ENCODE measurements at regions not wholly inside any gene's neighbourhood (a gene's known extent, or its start where the extent isn't known, plus 50 kb on each side); places are given as distances from the start of the nearest gene placed in this dataset.
"Not testable (repeated sequence)": the region's sequence is repeated elsewhere in the genome, so short reads cannot be mapped to it uniquely, and the experiment has no call there.

GRCh38 chr10:44116474-44116873 lies 268.4 kb downstream of the CXCL12 start:
- Histone ChIP-seq H3K27ac (ENCODE audit: low read depth, low read length) (no peak overlapping the region), H3K9ac (ENCODE audit: low read length) (no peak overlapping the region), H3K27me3 (ENCODE audit: control insufficient read depth, insufficient read depth, low read length) (no peaks in the 10 kb centered on the region), H3K4me3 (ENCODE audit: low read length) (no peak overlapping the region), H3K36me3 (ENCODE audit: control insufficient read depth, insufficient read depth, low read length) (no peaks in the 10 kb centered on the region), H3K4me1 (ENCODE audit: control insufficient read depth, insufficient read depth, low read length) (no peaks in the 10 kb centered on the region)

GRCh38 chr10:44115516-44115915 lies 269.4 kb downstream of the CXCL12 start:
- no peaks in the 10 kb centered on the region for H3K4me1 ChIP-seq (ENCODE audit: control insufficient read depth, insufficient read depth, low read length)
- H3K36me3 ChIP-seq (ENCODE audit: control insufficient read depth, insufficient read depth, low read length), result no peaks in the 10 kb centered on the region
- no peaks in the 10 kb centered on the region for H3K27me3 ChIP-seq (ENCODE audit: control insufficient read depth, insufficient read depth, low read length)
- no peak overlapping the region for H3K4me3 ChIP-seq (ENCODE audit: low read length)
- no peak overlapping the region for H3K27ac ChIP-seq (ENCODE audit: low read depth, low read length)
- H3K9ac ChIP-seq (ENCODE audit: low read length), result no peak overlapping the region

- H3K27ac ChIP-seq (ENCODE audit: low read depth, low read length), result no peak overlapping the region
- no peaks in the 10 kb centered on the region for H3K4me1 ChIP-seq (ENCODE audit: control insufficient read depth, insufficient read depth, low read length)
- no peak overlapping the region for H3K9ac ChIP-seq (ENCODE audit: low read length)
- H3K27me3 ChIP-seq (ENCODE audit: control insufficient read depth, insufficient read depth, low read length), result no peaks in the 10 kb centered on the region
- H3K36me3 ChIP-seq (ENCODE audit: control insufficient read depth, insufficient read depth, low read length), result no peaks in the 10 kb centered on the region
- H3K4me3 ChIP-seq (ENCODE audit: low read length), result no peak overlapping the region
These were observed 270.5 kb downstream of the CXCL12 start for GRCh38 chr10:44114441-44114840.

- not testable (repeated sequence) for H3K4me1 ChIP-seq (ENCODE audit: control insufficient read depth, insufficient read depth, low read length); H3K27ac ChIP-seq (ENCODE audit: low read depth, low read length); H3K4me3 ChIP-seq (ENCODE audit: low read length); H3K27me3 ChIP-seq (ENCODE audit: control insufficient read depth, insufficient read depth, low read length); H3K9ac ChIP-seq (ENCODE audit: low read length); H3K36me3 ChIP-seq (ENCODE audit: control insufficient read depth, insufficient read depth, low read length)
These were observed 272.6 kb downstream of the CXCL12 start for GRCh38 chr10:44112280-44112679.

DNA sequence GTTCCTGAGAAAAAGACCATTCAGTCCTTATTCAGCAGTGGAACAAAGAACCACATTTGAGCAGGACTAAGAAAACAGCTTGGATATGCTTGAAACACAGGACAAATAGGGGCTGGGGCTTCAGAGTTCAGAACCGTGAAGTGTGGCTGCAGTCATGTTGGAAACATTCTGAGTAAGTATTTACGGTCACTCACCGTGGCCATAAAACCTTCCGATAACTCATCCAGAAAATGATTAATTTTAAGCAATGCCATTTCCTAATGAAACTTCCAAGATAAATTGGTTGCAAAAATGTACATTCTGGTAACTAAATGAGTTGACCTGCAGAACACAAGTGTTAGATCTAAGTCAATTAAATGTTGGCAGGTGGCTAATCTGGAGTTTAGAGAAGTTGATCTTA lies 279.2 kb downstream of the CXCL12 start:
- no peaks in the 10 kb centered on the region for H3K36me3 ChIP-seq (ENCODE audit: control insufficient read depth, insufficient read depth, low read length)
- no peak overlapping the region for H3K4me3 ChIP-seq (ENCODE audit: low read length)
- no peak overlapping the region for H3K27ac ChIP-seq (ENCODE audit: low read depth, low read length)
- H3K27me3 ChIP-seq (ENCODE audit: control insufficient read depth, insufficient read depth, low read length), result no peaks in the 10 kb centered on the region
- H3K4me1 ChIP-seq (ENCODE audit: control insufficient read depth, insufficient read depth, low read length), result peaks cover 4% of the 10 kb centered on the region
- no peak overlapping the region for H3K9ac ChIP-seq (ENCODE audit: low read length)

GRCh38 chr10:44102726-44103255 lies 282.1 kb downstream of the CXCL12 start:
- peaks cover 4% of the 10 kb centered on the region for H3K4me1 ChIP-seq (ENCODE audit: control insufficient read depth, insufficient read depth, low read length)
- no peaks in the 10 kb centered on the region for H3K27me3 ChIP-seq (ENCODE audit: control insufficient read depth, insufficient read depth, low read length)
- no peak overlapping the region for H3K9ac ChIP-seq (ENCODE audit: low read length)
- H3K36me3 ChIP-seq (ENCODE audit: control insufficient read depth, insufficient read depth, low read length), result no peaks in the 10 kb centered on the region
- no peak overlapping the region for H3K4me3 ChIP-seq (ENCODE audit: low read length)
- H3K27ac ChIP-seq (ENCODE audit: low read depth, low read length), result no peak overlapping the region

- Histone ChIP-seq H3K9ac (ENCODE audit: low read length) (no peak overlapping the region), H3K27me3 (ENCODE audit: control insufficient read depth, insufficient read depth, low read length) (no peaks in the 10 kb centered on the region), H3K4me3 (ENCODE audit: low read length) (no peak overlapping the region), H3K4me1 (ENCODE audit: control insufficient read depth, insufficient read depth, low read length) (peaks cover 4% of the 10 kb centered on the region), H3K36me3 (ENCODE audit: control insufficient read depth, insufficient read depth, low read length) (no peaks in the 10 kb centered on the region), H3K27ac (ENCODE audit: low read depth, low read length) (peak overlapping the region; percentile 1)
These were observed 283.8 kb downstream of the CXCL12 start for GRCh38 chr10:44101082-44101481.

GRCh38 chr10:44099511-44099910 lies 285.4 kb downstream of the CXCL12 start:
- Histone ChIP-seq H3K27me3 (ENCODE audit: control insufficient read depth, insufficient read depth, low read length) (no peaks in the 10 kb centered on the region), H3K27ac (ENCODE audit: low read depth, low read length) (no peak overlapping the region), H3K36me3 (ENCODE audit: control insufficient read depth, insufficient read depth, low read length) (no peaks in the 10 kb centered on the region), H3K9ac (ENCODE audit: low read length) (no peak overlapping the region), H3K4me3 (ENCODE audit: low read length) (no peak overlapping the region), H3K4me1 (ENCODE audit: control insufficient read depth, insufficient read depth, low read length) (peaks cover 4% of the 10 kb centered on the region)

GRCh38 chr10:44096217-44096616 lies 288.7 kb downstream of the CXCL12 start:
- H3K4me3 ChIP-seq (ENCODE audit: low read length); H3K4me1 ChIP-seq (ENCODE audit: control insufficient read depth, insufficient read depth, low read length); H3K36me3 ChIP-seq (ENCODE audit: control insufficient read depth, insufficient read depth, low read length); H3K27ac ChIP-seq (ENCODE audit: low read depth, low read length); H3K9ac ChIP-seq (ENCODE audit: low read length); H3K27me3 ChIP-seq (ENCODE audit: control insufficient read depth, insufficient read depth, low read length): not testable (repeated sequence)

- H3K27me3 ChIP-seq (ENCODE audit: control insufficient read depth, insufficient read depth, low read length), result no peaks in the 10 kb centered on the region
- no peak overlapping the region for H3K27ac ChIP-seq (ENCODE audit: low read depth, low read length)
- no peaks in the 10 kb centered on the region for H3K4me1 ChIP-seq (ENCODE audit: control insufficient read depth, insufficient read depth, low read length)
- no peaks in the 10 kb centered on the region for H3K36me3 ChIP-seq (ENCODE audit: control insufficient read depth, insufficient read depth, low read length)
- H3K4me3 ChIP-seq (ENCODE audit: low read length), result no peak overlapping the region
- no peak overlapping the region for H3K9ac ChIP-seq (ENCODE audit: low read length)
These were observed 295.2 kb downstream of the CXCL12 start for GRCh38 chr10:44089671-44090070.

DNA sequence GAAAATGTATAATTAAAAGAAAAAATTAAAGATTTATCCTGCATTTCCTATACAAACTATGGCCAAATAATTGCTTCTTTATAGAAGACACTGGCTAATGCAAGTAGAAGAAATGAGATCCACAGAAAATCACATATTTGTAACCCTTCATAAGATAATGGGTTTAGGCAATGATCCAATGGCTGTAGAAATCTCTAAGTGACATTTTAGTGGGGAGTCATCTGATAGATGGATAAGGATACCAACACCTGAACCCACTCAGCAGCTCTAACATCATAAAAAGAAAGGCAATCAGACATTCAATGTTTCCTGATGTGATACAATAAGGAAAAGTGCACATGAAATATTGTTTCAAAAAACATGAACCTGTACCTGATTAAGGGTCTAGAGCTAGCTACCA lies 297.5 kb downstream of the CXCL12 start:
- Histone ChIP-seq H3K36me3 (ENCODE audit: control insufficient read depth, insufficient read depth, low read length) (no peaks in the 10 kb centered on the region), H3K4me1 (ENCODE audit: control insufficient read depth, insufficient read depth, low read length) (no peaks in the 10 kb centered on the region), H3K4me3 (ENCODE audit: low read length) (no peak overlapping the region), H3K27ac (ENCODE audit: low read depth, low read length) (no peak overlapping the region), H3K27me3 (ENCODE audit: control insufficient read depth, insufficient read depth, low read length) (no peaks in the 10 kb centered on the region), H3K9ac (ENCODE audit: low read length) (no peak overlapping the region)

GRCh38 chr10:44083719-44084400 lies 301.0 kb downstream of the CXCL12 start:
- Histone ChIP-seq H3K27ac (ENCODE audit: low read depth, low read length) (no peak overlapping the region), H3K9ac (ENCODE audit: low read length) (no peak overlapping the region), H3K4me3 (ENCODE audit: low read length) (no peak overlapping the region), H3K4me1 (ENCODE audit: control insufficient read depth, insufficient read depth, low read length) (no peaks in the 10 kb centered on the region), H3K27me3 (ENCODE audit: control insufficient read depth, insufficient read depth, low read length) (no peaks in the 10 kb centered on the region), H3K36me3 (ENCODE audit: control insufficient read depth, insufficient read depth, low read length) (no peaks in the 10 kb centered on the region)

DNA sequence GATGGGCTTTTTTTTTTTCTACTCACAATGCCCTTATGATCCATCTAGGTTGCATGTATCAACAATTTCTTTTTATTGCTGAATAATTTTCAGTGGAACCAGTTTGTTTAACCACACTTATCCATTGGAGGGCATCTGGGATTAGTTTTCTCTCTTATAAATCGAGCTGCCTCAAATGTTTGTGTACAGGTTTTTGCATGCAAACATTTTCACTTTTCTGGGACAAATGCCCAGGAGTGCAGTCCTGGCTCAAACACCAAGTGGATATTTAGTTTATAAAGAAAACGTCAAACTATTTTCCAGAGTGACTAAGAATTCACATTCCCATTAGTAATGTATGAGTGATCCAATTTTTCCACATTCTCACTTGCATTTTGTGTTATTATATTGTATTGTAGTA lies 313.4 kb downstream of the CXCL12 start:
- H3K27ac ChIP-seq (ENCODE audit: low read depth, low read length), result no peak overlapping the region
- no peak overlapping the region for H3K9ac ChIP-seq (ENCODE audit: low read length)
- peaks cover 20% of the 10 kb centered on the region for H3K4me1 ChIP-seq (ENCODE audit: control insufficient read depth, insufficient read depth, low read length)
- H3K36me3 ChIP-seq (ENCODE audit: control insufficient read depth, insufficient read depth, low read length), result no peaks in the 10 kb centered on the region
- H3K27me3 ChIP-seq (ENCODE audit: control insufficient read depth, insufficient read depth, low read length), result no peaks in the 10 kb centered on the region
- H3K4me3 ChIP-seq (ENCODE audit: low read length), result no peak overlapping the region
